Mesenchymal stem cell (in vitro differentiated cells and primary cell): ENCODE measurements at regions not wholly inside any gene's neighbourhood (a gene's known extent, or its start where the extent isn't known, plus 50 kb on each side); places are given as distances from the start of the nearest gene placed in this dataset.

Experiments used
- DNase-seq: peaks from one replicate; pipeline ENCODE4 v3.0.0-alpha.2; 2013
- H2AFZ ChIP-seq: one replicate; pipeline ENCODE4 v1.6.1; 2013; ENCODE audit warnings: low read depth, mild to moderate bottlenecking, control low read depth, inconsistent platforms, low read length, moderate library complexity
- H2AK5ac ChIP-seq: 2 replicates; pipeline ENCODE4 v1.6.1; 2013; ENCODE audit warnings: low read length, moderate library complexity, mild to moderate bottlenecking, inconsistent platforms; ENCODE audit not compliant: severe bottlenecking
- H2BK120ac ChIP-seq: one replicate; pipeline ENCODE4 v1.6.1; 2013; ENCODE audit warnings: low read depth, mild to moderate bottlenecking, inconsistent platforms, low read length, moderate library complexity
- H2BK12ac ChIP-seq, 2 experiments: one replicate each; pipeline ENCODE4 v1.6.1; 2013; ENCODE audit warnings: inconsistent platforms in 2 of 2, low read length in 2 of 2, mild to moderate bottlenecking in 2 of 2, moderate library complexity in 2 of 2, control low read depth in 1 of 2
- H2BK15ac ChIP-seq: one replicate; pipeline ENCODE4 v1.6.1; 2013; ENCODE audit warnings: mild to moderate bottlenecking, low read depth, inconsistent platforms; ENCODE audit not compliant: poor library complexity, severe bottlenecking
- H2BK5ac ChIP-seq: 2 replicates; pipeline ENCODE4 v1.6.1; 2013; ENCODE audit warnings: low read depth, mild to moderate bottlenecking, low read length, control low read depth, inconsistent platforms; ENCODE audit not compliant: poor library complexity, severe bottlenecking
- H3K14ac ChIP-seq, 2 experiments: one replicate each; pipeline ENCODE4 v1.6.1; 2013; ENCODE audit warnings: inconsistent platforms in 2 of 2, low read length in 2 of 2, control low read depth in 1 of 2, mild to moderate bottlenecking in 1 of 2, moderate library complexity in 1 of 2
- H3K18ac ChIP-seq, 2 experiments: one replicate each; pipeline ENCODE4 v1.6.1; 2013; ENCODE audit warnings: inconsistent platforms in 2 of 2, low read length in 2 of 2, control low read depth in 1 of 2, low read depth in 1 of 2, mild to moderate bottlenecking in 1 of 2
- H3K23ac ChIP-seq, 2 experiments: one replicate each; pipeline ENCODE4 v1.6.1; 2013; ENCODE audit warnings: inconsistent platforms in 2 of 2, low read length in 2 of 2, mild to moderate bottlenecking in 2 of 2, moderate library complexity in 2 of 2, control low read depth in 1 of 2
- H3K27ac ChIP-seq: 2 replicates; pipeline ENCODE4 v1.5.1; 2013; ENCODE audit warnings: mild to moderate bottlenecking, moderate library complexity, low read length, control low read depth, inconsistent platforms; ENCODE audit not compliant: poor library complexity, severe bottlenecking
- H3K27me3 ChIP-seq, 2 experiments: 2 replicates each; pipeline versions ENCODE4 v1.6.1 to v1.7.0; 2013; ENCODE audit warnings: low read length in 2 of 2, mild to moderate bottlenecking in 2 of 2, moderate library complexity in 2 of 2, control low read depth in 1 of 2, inconsistent platforms in 1 of 2; ENCODE audit not compliant: control insufficient read depth in 1 of 2, insufficient read depth in 1 of 2
- H3K36me3 ChIP-seq, 2 experiments: 2 replicates each; pipeline versions ENCODE4 v1.6.1 to v1.7.0; 2013; ENCODE audit warnings: low read length in 2 of 2, control low read depth in 1 of 2, inconsistent platforms in 1 of 2, low read depth in 1 of 2, mild to moderate bottlenecking in 1 of 2; ENCODE audit not compliant: insufficient read depth in 2 of 2, control insufficient read depth in 1 of 2
- H3K4ac ChIP-seq, 2 experiments: one replicate each; pipeline ENCODE4 v1.6.1; 2013; ENCODE audit warnings: inconsistent platforms in 2 of 2, low read length in 2 of 2, mild to moderate bottlenecking in 2 of 2, moderate library complexity in 2 of 2, control low read depth in 1 of 2, low read depth in 1 of 2
- H3K4me1 ChIP-seq: 2 replicates; pipeline ENCODE4 v1.6.1; 2013; ENCODE audit warnings: low read depth, low read length, control low read depth; ENCODE audit not compliant: control insufficient read depth, insufficient read depth
- H3K4me2 ChIP-seq: 2 replicates; pipeline ENCODE4 v1.6.1; 2013; ENCODE audit warnings: low read length, mild to moderate bottlenecking, inconsistent platforms; ENCODE audit not compliant: poor library complexity, severe bottlenecking
- H3K4me3 ChIP-seq, 2 experiments: 2 replicates each; pipeline versions ENCODE4 v1.5.1 to v1.7.0; 2013; ENCODE audit warnings: low read length in 2 of 2, mild to moderate bottlenecking in 2 of 2, control low read depth in 1 of 2, low read depth in 1 of 2; ENCODE audit not compliant: insufficient read depth in 1 of 2
- H3K79me1 ChIP-seq: replicated peaks from 2 replicates; pipeline ENCODE4 v1.6.1; 2013; ENCODE audit warnings: mild to moderate bottlenecking, control low read depth, low read length, inconsistent platforms; ENCODE audit not compliant: poor library complexity, severe bottlenecking
- H3K9ac ChIP-seq: 2 replicates; pipeline ENCODE4 v1.7.0; 2013; ENCODE audit warnings: mild to moderate bottlenecking, low read length, moderate library complexity
- H3K9me3 ChIP-seq: 2 replicates; pipeline ENCODE4 v1.7.0; 2013; ENCODE audit warnings: mild to moderate bottlenecking, low read length; ENCODE audit not compliant: control insufficient read depth
- H4K8ac ChIP-seq: one replicate; pipeline ENCODE4 v1.6.1; 2013; ENCODE audit warnings: inconsistent platforms, mild to moderate bottlenecking, low read length, moderate library complexity
- H4K91ac ChIP-seq: one replicate; pipeline ENCODE4 v1.6.1; 2013; ENCODE audit warnings: mild to moderate bottlenecking, low read length, inconsistent platforms
- WGBS: methylation state at CpG from one replicate; pipeline ENCODE4 v1.1.7; 2013; ENCODE audit warnings: mixed read lengths; 5-methylcytosine and 5-hydroxymethylcytosine counted together

- Histone ChIP-seq H3K27ac (no peak overlapping the region), H2BK5ac (no peak overlapping the region)
Measured at GRCh38 chr1:117289316-117289870, 77.9 kb upstream of the MAN1A2 start.

GRCh38 chr1:117286562-117286961 is 75.8 kb upstream of the VTCN1 start:
- H3K79me1 ChIP-seq: no peaks in the 10 kb centered on the region
- H2AFZ ChIP-seq: no peak overlapping the region
- DNase-seq: no peak
- H2BK12ac ChIP-seq: no peak overlapping the region
- no peak overlapping the region for H4K8ac ChIP-seq
- H2BK15ac ChIP-seq: no peak overlapping the region
- H2BK120ac ChIP-seq: no peak overlapping the region
- H3K4ac ChIP-seq: no peak overlapping the region
- H3K27me3 ChIP-seq: peaks cover 4% of the 10 kb centered on the region in 2 experiments
- H3K9ac ChIP-seq: no peak overlapping the region
- no peak overlapping the region for H4K91ac ChIP-seq
- H3K27ac ChIP-seq: no peak overlapping the region
- no peaks in the 10 kb centered on the region for H3K36me3 ChIP-seq
- no peak overlapping the region for H2BK5ac ChIP-seq
- 100% methylated on average over 1 of the region's 2 CpGs for WGBS
- H3K4me3 ChIP-seq: no peak overlapping the region
- no peak overlapping the region for H3K4me2 ChIP-seq
- no peak overlapping the region for H3K18ac ChIP-seq
- H3K14ac ChIP-seq: no peak overlapping the region
- no peaks in the 10 kb centered on the region for H3K9me3 ChIP-seq
- H3K23ac ChIP-seq: no peak overlapping the region
- H2AK5ac ChIP-seq: no peak overlapping the region
- H3K4me1 ChIP-seq: no peaks in the 10 kb centered on the region

More at GRCh38 chr1:117289316-117289870, 77.9 kb upstream of the MAN1A2 start:
- H3K9ac ChIP-seq: no peak overlapping the region
- H2AFZ ChIP-seq: no peak overlapping the region
- no peak overlapping the region for H3K4ac ChIP-seq
- H2BK120ac ChIP-seq: no peak overlapping the region
- no peak overlapping the region for H3K4me2 ChIP-seq
- no peaks in the 10 kb centered on the region for H3K79me1 ChIP-seq
- WGBS: 100% methylated on average over 1 of the region's 3 CpGs
- H3K14ac ChIP-seq: no peak overlapping the region
- peaks cover 4% of the 10 kb centered on the region in 2 experiments for H3K27me3 ChIP-seq
- no peak overlapping the region for H2BK15ac ChIP-seq
- no peaks in the 10 kb centered on the region for H3K4me1 ChIP-seq
- no peak overlapping the region for H2AK5ac ChIP-seq
- H3K18ac ChIP-seq: no peak overlapping the region
- H3K9me3 ChIP-seq: no peaks in the 10 kb centered on the region
- no peak for DNase-seq
- H4K8ac ChIP-seq: no peak overlapping the region
- no peaks in the 10 kb centered on the region for H3K36me3 ChIP-seq
- H3K23ac ChIP-seq: no peak overlapping the region
- no peak overlapping the region for H4K91ac ChIP-seq
- no peak overlapping the region for H3K4me3 ChIP-seq
- no peak overlapping the region for H2BK12ac ChIP-seq

GRCh38 chr1:117286145-117286544 is 75.4 kb upstream of the VTCN1 start:
- Histone ChIP-seq H3K4me2 (no peak overlapping the region), H3K23ac (no peak overlapping the region), H2AFZ (no peak overlapping the region), H3K4ac (no peak overlapping the region), H4K91ac (no peak overlapping the region), H2BK120ac (no peak overlapping the region), H2BK12ac (no peak overlapping the region), H3K27ac (no peak overlapping the region), H3K36me3 (no peaks in the 10 kb centered on the region), H3K4me3 (no peak overlapping the region), H3K79me1 (no peaks in the 10 kb centered on the region), H3K9ac (no peak overlapping the region), H2AK5ac (no peak overlapping the region), H3K4me1 (no peaks in the 10 kb centered on the region), H2BK15ac (no peak overlapping the region), H3K27me3 (peaks cover 4% of the 10 kb centered on the region in 2 experiments), H3K9me3 (no peaks in the 10 kb centered on the region), H3K18ac (no peak overlapping the region), H3K14ac (no peak overlapping the region), H2BK5ac (no peak overlapping the region), H4K8ac (no peak overlapping the region)
- WGBS: 60% methylated on average over 1 of the region's 1 CpG
- DNase-seq: no peak

- no peak overlapping the region for H2BK120ac ChIP-seq
Measured at GRCh38 chr1:117284399-117285215, 73.9 kb upstream of the VTCN1 start.

More at GRCh38 chr1:117284399-117285215, 73.9 kb upstream of the VTCN1 start:
- Histone ChIP-seq H2BK5ac (no peak overlapping the region), H3K4me1 (no peaks in the 10 kb centered on the region), H3K79me1 (no peaks in the 10 kb centered on the region), H3K18ac (no peak overlapping the region), H2AK5ac (no peak overlapping the region), H4K8ac (no peak overlapping the region), H3K9ac (no peak overlapping the region), H3K9me3 (no peaks in the 10 kb centered on the region), H3K27me3 (peaks cover 0 to 4% of the 10 kb centered on the region in 2 experiments), H3K4ac (no peak overlapping the region), H3K27ac (no peak overlapping the region), H3K4me2 (no peak overlapping the region), H3K36me3 (no peaks in the 10 kb centered on the region), H2BK15ac (no peak overlapping the region), H3K4me3 (no peak overlapping the region), H2BK12ac (no peak overlapping the region), H3K14ac (no peak overlapping the region), H3K23ac (no peak overlapping the region), H4K91ac (no peak overlapping the region), H2AFZ (no peak overlapping the region)
- DNase-seq: peak; percentile 77
- 60% methylated on average over 2 of the region's 3 CpGs for WGBS
